RWPE2 (cell line): ENCODE measurements at regions not wholly inside any gene's neighbourhood (a gene's known extent, or its start where the extent isn't known, plus 50 kb on each side); places are given as distances from the start of the nearest gene placed in this dataset.

Experiments
- ATAC-seq: fragments of 200-7000 bp; cut with Tn5 transposase; 3 replicates; pipeline ENCODE4 v1.9.1; 2021; ENCODE audit warnings: low read depth
- DNase-seq: peaks from one replicate; pipeline ENCODE4 v3.0.0-alpha.2; 2020; ENCODE audit warnings: low spot score
- H3K27ac ChIP-seq: fragments of 450-650 bp; 2 replicates; pipeline ENCODE4 v1.5.1; 2017; ENCODE audit warnings: mild to moderate bottlenecking; ENCODE audit not compliant: poor library complexity, severe bottlenecking
- H3K27me3 ChIP-seq: fragments of 250-450 bp; sonication (Bioruptor Pico); 2 replicates; pipeline ENCODE4 v1.5.1; 2021; ENCODE audit warnings: mild to moderate bottlenecking, moderate library complexity; ENCODE audit not compliant: insufficient read depth, poor library complexity, severe bottlenecking
- H3K36me3 ChIP-seq: fragments of 250-450 bp; sonication (Bioruptor Pico); 2 replicates; pipeline ENCODE4 v1.5.1; 2020; ENCODE audit warnings: low read depth, mild to moderate bottlenecking, moderate library complexity
- H3K4me1 ChIP-seq: fragments of 250-450 bp; sonication (Bioruptor Pico); 2 replicates; pipeline ENCODE4 v1.5.1; 2021; ENCODE audit warnings: mild to moderate bottlenecking, moderate library complexity; ENCODE audit not compliant: insufficient read depth, poor library complexity, severe bottlenecking
- H3K4me3 ChIP-seq: fragments of 250-450 bp; sonication (Bioruptor Pico); 2 replicates; pipeline ENCODE4 v1.5.1; 2021; ENCODE audit warnings: mild to moderate bottlenecking, moderate library complexity; ENCODE audit not compliant: severe bottlenecking
- H3K9me3 ChIP-seq: fragments of 250-450 bp; sonication (Bioruptor Pico); 2 replicates; pipeline ENCODE4 v1.5.1; 2021; ENCODE audit warnings: mild to moderate bottlenecking, moderate library complexity; ENCODE audit not compliant: severe bottlenecking
- TF ChIP-seq, protein P1 (sequence below): fragments of 450-650 bp; IDR thresholded peaks from one replicate; pipeline ENCODE4 v1.5.1; 2017; ENCODE audit warnings: mild to moderate bottlenecking, moderate library complexity; ENCODE audit not compliant: poor library complexity, severe bottlenecking

DNA sequence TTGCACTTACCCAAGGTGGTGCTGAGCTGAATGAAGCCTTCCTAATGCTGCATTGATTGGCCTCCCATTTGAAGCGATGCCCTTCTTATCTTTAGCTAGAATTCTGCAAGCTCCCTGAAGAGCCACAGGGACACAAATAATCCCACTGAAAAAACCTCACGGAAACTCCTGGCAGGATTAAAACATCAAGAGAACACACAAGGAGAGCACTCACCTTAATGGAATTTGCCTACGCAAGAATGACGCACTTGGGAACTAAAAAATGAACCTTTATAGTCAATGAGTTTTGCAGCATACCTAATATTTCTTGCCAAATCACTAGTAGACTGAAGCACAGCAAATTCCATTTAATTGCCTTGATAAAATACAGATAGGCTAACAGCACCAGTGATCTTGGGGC lies 232.8 kb upstream of the UBASH3B start:
- H3K27me3 ChIP-seq: no peaks in the 10 kb centered on the region
- peaks cover 38% of the 10 kb centered on the region for H3K4me1 ChIP-seq
- no peaks in the 10 kb centered on the region for H3K9me3 ChIP-seq
- no peaks in the 10 kb centered on the region for H3K36me3 ChIP-seq
- peak overlapping the region; percentile 32 for H3K4me3 ChIP-seq
- peak overlapping the region; percentile 98 for H3K27ac ChIP-seq
- ATAC-seq: peak; percentile 77
- no peak for DNase-seq
- TF ChIP-seq, protein P1, sequence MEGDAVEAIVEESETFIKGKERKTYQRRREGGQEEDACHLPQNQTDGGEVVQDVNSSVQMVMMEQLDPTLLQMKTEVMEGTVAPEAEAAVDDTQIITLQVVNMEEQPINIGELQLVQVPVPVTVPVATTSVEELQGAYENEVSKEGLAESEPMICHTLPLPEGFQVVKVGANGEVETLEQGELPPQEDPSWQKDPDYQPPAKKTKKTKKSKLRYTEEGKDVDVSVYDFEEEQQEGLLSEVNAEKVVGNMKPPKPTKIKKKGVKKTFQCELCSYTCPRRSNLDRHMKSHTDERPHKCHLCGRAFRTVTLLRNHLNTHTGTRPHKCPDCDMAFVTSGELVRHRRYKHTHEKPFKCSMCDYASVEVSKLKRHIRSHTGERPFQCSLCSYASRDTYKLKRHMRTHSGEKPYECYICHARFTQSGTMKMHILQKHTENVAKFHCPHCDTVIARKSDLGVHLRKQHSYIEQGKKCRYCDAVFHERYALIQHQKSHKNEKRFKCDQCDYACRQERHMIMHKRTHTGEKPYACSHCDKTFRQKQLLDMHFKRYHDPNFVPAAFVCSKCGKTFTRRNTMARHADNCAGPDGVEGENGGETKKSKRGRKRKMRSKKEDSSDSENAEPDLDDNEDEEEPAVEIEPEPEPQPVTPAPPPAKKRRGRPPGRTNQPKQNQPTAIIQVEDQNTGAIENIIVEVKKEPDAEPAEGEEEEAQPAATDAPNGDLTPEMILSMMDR: no peak

DNA sequence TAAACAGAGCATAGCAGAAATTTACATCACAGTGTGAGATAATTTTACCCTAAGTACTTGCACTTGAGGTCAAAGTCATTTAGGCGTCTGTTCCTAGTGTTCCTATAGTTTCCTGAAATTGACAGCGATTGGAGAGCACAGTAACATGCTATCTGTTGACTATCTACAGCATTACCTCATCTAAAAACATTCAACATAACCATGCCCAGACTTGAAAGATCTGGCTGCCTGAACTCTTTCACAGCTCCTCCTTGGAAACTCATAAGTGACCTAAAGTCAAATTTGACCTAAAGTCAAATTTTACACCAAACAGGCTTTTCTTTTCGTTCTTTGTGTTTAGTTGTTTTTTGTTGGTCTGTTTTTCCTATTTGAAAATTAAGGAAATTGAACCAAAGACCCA lies 233.8 kb upstream of the UBASH3B start:
- H3K4me3 ChIP-seq: peak overlapping the region; percentile 32
- peaks cover 38% of the 10 kb centered on the region for H3K4me1 ChIP-seq
- ATAC-seq (peak; percentile 84), DNase-seq (no peak)
- H3K36me3 ChIP-seq: no peaks in the 10 kb centered on the region
- no peaks in the 10 kb centered on the region for H3K9me3 ChIP-seq
- peak overlapping the region; percentile 98 for H3K27ac ChIP-seq
- TF ChIP-seq, protein P1: no peak
- no peaks in the 10 kb centered on the region for H3K27me3 ChIP-seq

DNA sequence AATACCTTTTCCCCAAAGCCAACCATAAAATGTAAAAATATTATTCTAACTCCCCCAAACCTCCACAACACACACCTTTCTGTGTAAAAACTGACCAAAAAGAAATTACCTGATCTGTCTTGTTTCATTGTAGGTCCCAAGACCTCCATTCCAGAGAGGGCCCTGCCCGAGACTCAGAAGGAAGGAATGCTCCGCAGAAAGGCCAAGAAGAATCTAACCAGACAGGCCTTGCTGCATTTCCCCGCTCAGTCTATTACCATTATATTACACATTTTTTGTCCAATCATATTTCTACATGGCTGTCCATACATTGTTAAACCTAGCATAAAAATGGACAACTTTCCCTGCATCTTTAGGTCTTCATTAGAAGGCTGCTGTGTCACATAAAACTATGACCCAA lies 237.5 kb upstream of the UBASH3B start:
- Histone ChIP-seq H3K36me3 (peaks cover 6% of the 10 kb centered on the region), H3K9me3 (peaks cover 10% of the 10 kb centered on the region), H3K4me3 (no peak overlapping the region), H3K27me3 (no peaks in the 10 kb centered on the region), H3K27ac (no peak overlapping the region), H3K4me1 (peaks cover 34% of the 10 kb centered on the region)
- DNase-seq (no peak), ATAC-seq (no peak)
- TF ChIP-seq, protein P1: no peak

DNA sequence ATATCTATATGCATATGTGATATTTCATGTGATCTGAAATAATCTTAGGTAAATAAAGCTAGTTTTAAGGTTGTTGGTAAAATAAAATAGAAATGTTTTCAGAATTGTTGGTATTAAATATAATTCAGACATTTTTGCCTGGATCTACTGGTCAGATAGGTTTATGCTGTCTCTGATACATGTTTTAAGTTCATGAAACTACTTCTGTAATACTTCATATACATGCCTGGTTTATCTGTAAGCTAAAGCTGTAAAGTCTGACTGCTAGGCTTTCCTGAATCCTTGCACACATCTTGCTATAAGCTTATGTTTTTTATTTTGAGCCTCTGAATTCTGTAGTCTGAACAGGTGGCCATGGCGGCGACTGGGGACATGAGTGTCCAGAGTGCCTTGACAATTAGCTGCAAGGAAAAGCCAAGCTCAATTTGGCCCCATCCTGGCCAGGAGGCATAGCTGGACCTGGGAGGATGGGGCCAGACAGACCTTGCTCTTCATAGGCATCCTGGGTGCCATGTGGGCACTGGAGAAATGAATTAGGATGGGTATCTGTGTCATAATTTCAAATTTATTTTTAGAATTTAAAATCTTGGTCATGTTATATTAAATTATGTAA lies 241.0 kb upstream of the UBASH3B start:
- peaks cover 6% of the 10 kb centered on the region for H3K36me3 ChIP-seq

DNA sequence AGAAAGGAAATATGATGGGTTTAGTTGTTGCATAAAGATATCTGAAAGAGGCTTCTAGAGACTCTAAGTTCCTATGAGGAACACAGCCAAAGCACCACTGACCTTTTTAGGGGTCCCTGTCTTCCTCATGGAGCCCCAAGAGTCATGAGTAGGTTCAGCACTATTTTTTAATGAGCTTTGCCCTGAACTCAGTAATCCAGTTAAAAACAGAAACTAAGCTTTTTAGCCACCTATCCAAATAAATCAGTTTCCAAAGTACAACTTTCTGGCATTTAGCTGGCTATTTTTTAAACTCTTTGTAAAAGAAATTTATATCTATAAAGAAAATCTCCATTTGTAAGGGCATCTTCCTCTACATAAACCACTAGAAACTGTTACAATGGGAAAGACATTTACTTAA lies 241.8 kb upstream of the UBASH3B start:
- H3K4me1 ChIP-seq: no peaks in the 10 kb centered on the region
- ATAC-seq (no peak), DNase-seq (no peak)
- peaks cover 6% of the 10 kb centered on the region for H3K36me3 ChIP-seq
- H3K27ac ChIP-seq: no peak overlapping the region
- H3K4me3 ChIP-seq: no peak overlapping the region
- TF ChIP-seq, protein P1: no peak
- H3K27me3 ChIP-seq: no peaks in the 10 kb centered on the region
- H3K9me3 ChIP-seq: peaks cover 10% of the 10 kb centered on the region

More for the DNA sequence above, 241.0 kb upstream of the UBASH3B start:
- no peaks in the 10 kb centered on the region for H3K27me3 ChIP-seq
- TF ChIP-seq, protein P1: no peak
- H3K4me1 ChIP-seq: peaks cover 3% of the 10 kb centered on the region
- no peak overlapping the region for H3K4me3 ChIP-seq
- peaks cover 10% of the 10 kb centered on the region for H3K9me3 ChIP-seq
- no peak for DNase-seq
- ATAC-seq: no peak
- H3K27ac ChIP-seq: no peak overlapping the region
